ENCODE measurements at regions not wholly inside any gene's neighbourhood (a gene's known extent, or its start where the extent isn't known, plus 50 kb on each side); places are given as distances from the start of the nearest gene placed in this dataset.
A peak's percentile ranks its signal among the peaks of the same experiment; 100 is the strongest.
"Not testable (repeated sequence)": the region's sequence is repeated elsewhere in the genome, so short reads cannot be mapped to it uniquely, and the experiment has no call there.

GRCh38 chr11:93032580-93032979, 63.1 kb downstream of the MTNR1B start:
- DNase-seq (ENCODE audit: low spot score): no peak

GRCh38 chr11:93033093-93033492, 63.6 kb downstream of the MTNR1B start:
- no peak for DNase-seq (ENCODE audit: low spot score)

GRCh38 chr11:93034031-93034722, 64.7 kb downstream of the MTNR1B start:
- DNase-seq (ENCODE audit: low spot score): no peak

DNA sequence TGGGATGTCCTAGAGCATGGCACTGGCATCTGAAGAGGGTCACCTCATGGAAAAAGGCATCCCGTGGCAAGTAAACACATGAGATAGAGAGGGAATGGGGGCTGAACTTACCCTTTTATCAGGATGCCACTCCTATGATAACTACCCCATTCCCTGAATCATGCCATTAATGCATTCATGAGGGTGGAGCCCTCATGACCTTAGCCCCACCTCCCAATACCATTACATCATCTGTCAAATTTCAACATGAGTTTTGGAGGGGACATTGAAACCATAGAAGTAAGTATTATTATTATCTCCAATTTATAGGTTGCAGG, 65.2 kb downstream of the MTNR1B start:
- DNase-seq (ENCODE audit: low spot score): no peak

- DNase-seq (ENCODE audit: low spot score): no peak
Observed at GRCh38 chr11:93038521-93038920, 69.1 kb downstream of the MTNR1B start.

GRCh38 chr11:93039531-93040240, 70.2 kb downstream of the MTNR1B start:
- DNase-seq (ENCODE audit: low spot score): no peak

GRCh38 chr11:93041682-93042081, 72.2 kb downstream of the MTNR1B start:
- no peak for DNase-seq (ENCODE audit: low spot score)

- not testable (repeated sequence) for DNase-seq (ENCODE audit: low spot score)
Observed at GRCh38 chr11:93043186-93043585, 73.7 kb downstream of the MTNR1B start.

- no peak for DNase-seq (ENCODE audit: low spot score)
Observed at GRCh38 chr11:93049740-93050139, 80.3 kb downstream of the MTNR1B start.

GRCh38 chr11:93051186-93051585, 81.7 kb downstream of the MTNR1B start:
- no peak for DNase-seq (ENCODE audit: low spot score)

DNA sequence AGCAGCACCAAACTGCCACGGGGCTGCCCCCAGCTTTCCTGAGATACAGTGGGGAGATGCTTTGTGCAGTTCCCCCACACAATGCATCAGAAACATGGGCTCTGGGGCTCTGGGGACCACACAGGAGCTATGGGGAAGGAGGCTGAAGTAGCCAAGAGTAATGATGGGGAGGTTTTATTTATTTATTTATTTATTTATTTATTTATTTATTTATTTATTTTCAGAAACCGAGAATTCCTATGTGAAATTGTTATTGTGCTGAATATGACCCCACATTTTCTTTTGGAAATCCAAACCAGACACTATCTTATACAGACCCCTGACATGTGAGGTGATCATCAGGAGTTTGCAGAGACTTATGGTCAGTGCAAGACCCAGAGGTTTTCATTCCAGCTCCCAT, 84.4 kb downstream of the MTNR1B start:
- no peak for DNase-seq (ENCODE audit: low spot score)

DNA sequence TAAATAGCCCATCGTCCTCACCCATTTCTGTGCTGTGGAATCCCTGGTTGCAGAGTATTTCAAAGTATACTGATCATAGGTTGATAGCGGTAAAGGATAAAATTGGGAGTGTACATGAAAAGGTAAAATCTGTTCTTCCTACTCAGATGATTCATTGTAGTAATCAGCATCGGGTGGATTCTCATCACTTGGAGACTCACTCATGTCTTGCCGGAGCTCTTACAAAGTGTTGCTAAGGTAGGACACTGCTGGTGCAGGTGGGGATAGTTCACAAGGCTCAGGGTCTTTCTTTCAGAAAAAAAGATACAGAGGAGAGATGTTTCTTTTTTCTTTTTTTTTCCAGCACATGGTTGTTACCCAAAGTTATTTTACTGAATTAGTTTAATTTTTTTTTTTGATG, 84.8 kb downstream of the MTNR1B start:
- peak; percentile 7 for DNase-seq (ENCODE audit: low spot score)

DNA sequence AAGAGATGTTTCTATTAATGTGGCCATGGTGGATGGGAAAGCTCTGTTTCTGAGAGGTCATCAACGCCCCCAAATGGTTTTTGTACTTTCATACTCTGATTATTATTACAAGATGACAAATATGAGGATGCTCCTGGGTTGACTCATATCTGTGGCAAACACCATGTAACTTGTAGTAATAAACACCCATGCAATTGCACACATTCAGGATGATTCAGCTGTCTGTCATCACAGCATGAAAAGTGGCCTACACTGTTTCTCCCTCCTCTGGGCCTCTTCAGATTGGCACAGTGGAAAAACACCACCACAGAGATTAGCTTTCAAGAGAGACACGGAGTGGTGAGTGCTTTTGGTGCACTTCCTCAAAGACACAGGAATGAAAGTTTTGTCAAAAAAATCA, 85.4 kb downstream of the MTNR1B start:
- peak; percentile 96 for DNase-seq (ENCODE audit: low spot score)

GRCh38 chr11:93059117-93059957, 89.9 kb downstream of the MTNR1B start:
- DNase-seq (ENCODE audit: low spot score): no peak

DNA sequence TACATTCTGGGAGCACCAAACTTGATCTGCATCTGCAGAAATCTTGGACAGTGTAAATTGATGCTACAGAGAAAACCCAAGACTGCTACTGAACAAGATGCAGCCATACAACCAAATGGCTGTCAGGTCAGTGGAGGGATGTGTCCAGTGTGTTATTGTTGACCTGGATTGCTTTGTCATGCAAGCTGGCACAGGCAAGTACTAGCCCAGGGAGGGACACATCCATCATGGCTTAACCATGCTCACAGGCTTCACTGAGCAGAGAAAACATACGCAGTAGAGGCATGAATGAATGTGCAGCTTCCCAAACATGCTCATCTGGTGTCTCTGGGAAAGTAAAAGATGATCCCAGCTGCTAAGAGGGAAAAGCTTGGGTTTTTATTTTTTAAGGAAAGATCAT, 93.6 kb downstream of the MTNR1B start:
- DNase-seq (ENCODE audit: low spot score): peak; percentile 46

- DNase-seq (ENCODE audit: low spot score): peak; percentile 34
Observed at GRCh38 chr11:93065074-93065674, 95.7 kb downstream of the MTNR1B start.

GRCh38 chr11:93067881-93068390, 98.5 kb downstream of the MTNR1B start:
- no peak for DNase-seq (ENCODE audit: low spot score)

- no peak for DNase-seq (ENCODE audit: low spot score)
Observed at GRCh38 chr11:93072229-93072914, 102.9 kb downstream of the MTNR1B start.

DNA sequence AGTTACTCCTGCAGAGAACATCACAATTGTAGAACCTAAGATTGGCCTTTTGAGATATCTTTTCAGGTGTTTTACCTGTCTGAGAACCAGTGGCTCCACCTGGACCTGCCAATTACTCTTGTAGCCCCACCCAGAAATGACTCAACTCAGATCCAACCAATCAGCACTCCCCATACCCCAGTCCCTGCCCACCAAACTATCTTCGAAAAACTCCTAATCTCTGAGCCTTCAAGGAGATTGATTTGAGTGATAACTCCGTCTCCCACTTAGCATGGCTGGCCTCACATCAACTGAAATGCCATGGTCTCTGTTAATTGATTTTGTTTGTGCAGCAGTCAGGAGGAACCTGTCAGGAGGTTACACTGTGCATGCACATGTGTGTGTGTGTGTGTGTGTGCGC, 103.6 kb downstream of the MTNR1B start:
- DNase-seq (ENCODE audit: low spot score): no peak

- DNase-seq (ENCODE audit: low spot score): no peak
Observed at GRCh38 chr11:93073508-93074280, 104.2 kb downstream of the MTNR1B start.

DNA sequence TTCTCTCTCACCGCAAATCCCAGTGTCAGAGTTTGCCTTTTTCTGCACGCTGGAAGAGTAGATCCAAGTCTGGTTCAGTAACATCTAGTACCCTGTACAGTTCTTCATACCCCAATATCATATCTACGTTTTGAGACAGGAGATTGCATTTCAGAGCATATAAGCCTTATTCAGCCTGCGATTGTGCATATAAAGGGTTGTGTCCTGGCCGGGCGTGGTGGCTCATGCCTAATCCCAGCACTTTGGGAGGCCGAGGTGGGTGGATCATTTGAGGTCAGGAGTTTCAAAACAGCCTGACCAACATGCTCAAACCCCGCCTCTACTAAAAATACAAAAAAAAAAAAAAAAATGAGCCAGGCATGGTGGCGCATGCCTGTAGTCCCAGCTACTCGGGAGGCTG, 104.9 kb downstream of the MTNR1B start:
- DNase-seq (ENCODE audit: low spot score): no peak

Data from kidney tubule cell (primary cell).